HG03460 (cell line): ENCODE measurements at regions not wholly inside any gene's neighbourhood (a gene's known extent, or its start where the extent isn't known, plus 50 kb on each side); places are given as distances from the start of the nearest gene placed in this dataset.

Source experiments
- ATAC-seq: cut with Tn5 transposase; IDR thresholded peaks from one replicate; pipeline ENCODE4 v1.9.1; 2021; ENCODE audit not compliant: unreplicated experiment

DNA sequence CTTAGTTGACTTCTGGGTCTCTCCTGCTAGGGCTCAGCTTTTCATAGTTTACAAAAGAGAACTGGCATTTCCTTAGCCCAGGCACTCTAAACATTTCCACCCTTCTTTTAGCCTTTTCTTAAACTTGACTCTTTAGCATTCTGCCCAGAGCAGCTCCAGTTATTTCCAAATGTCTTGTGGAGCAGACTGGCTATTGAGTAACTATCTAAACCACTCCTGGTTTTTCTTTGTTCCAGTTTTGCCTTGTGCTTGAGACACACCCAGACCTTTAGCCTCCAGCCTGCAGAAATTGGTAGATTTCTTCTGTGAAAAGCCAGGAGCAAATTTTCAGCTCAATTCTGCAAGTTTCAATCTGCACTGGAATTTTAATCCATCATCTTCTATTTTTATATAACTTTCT, 1813.1 kb downstream of the OLFM4 start:
- no peak for ATAC-seq

DNA sequence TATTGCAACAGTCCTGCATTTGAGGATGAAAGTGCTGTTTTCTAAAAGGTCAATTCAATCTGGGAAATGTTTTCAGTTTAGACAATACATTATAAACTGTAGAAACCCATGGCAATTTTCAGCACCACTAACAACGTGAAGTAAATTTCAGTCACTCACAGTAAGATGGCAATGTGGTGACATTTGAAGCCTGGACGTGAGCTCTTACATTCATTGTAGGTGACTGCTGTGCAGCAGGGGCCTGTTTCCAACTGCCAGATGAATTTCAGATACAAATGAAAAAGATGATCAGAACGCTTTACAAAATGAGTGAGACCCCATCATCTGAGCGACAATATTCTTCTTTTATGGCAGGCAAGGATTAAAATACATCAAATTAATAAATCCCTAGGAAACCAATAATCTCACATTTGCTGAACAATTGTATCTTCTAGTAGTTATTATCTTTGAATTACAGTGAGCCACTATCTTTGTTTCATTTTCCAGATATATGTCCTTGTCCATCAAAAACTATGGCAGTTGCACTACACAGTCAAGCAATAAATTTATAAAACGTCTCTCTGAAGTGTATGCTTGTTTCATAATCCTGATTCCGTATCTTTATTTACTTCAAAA, 1816.8 kb downstream of the OLFM4 start:
- no peak for ATAC-seq

DNA sequence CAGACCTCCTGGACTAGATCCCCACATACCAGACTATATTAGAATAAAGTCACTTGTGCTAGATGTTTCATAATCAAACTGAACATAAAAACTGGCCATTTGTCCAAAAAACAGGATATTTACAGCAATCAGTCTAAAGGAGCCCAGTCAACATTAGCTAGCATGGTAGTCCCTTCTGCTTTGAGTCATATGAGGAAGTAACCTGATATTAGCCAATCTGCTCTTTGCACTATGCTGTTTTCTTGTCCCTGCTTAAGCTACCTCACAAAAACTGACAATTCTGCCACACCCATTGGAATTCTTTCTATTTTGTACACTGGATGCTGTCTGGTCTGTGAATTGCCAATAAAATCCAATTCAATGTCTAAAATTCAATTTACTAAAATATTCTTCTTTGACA, 1824.2 kb downstream of the OLFM4 start:
- no peak for ATAC-seq

DNA sequence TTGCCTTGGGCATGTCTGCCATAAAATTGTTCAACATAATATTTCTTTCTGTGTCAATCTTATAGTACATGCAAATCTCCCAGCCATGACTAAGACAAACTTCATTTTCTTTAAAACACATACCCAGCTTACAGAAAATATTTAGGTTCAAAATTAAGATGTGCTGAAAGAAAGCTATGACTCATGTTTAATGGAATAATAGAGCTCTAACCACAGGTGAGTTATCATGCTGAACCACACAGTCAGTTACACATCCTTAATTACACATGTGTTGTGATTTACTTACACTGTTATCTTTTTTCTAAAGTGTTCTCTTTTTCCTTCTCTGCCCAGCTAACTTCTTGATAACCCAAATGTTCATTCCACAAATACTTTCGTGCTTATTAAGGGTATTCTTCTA, 1831.2 kb downstream of the OLFM4 start:
- ATAC-seq: no peak

DNA sequence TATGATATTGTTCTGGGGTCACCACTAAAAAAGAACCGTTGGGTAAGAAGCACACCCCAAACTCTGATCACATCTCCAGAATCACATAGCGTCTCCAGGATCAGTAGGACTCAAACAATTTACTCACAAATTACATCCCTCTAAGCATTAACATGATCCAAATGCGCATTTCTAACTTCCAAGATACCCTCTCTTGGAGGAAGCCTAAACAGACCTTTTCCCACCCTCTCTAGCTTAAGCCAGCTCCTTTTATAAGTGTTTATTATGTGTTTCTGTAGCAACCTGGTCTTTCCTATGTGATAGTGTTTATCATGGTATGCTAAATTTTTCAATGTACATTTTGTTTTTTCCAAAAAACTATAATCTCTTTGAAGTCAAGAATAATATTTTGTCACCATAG, 1846.5 kb downstream of the OLFM4 start:
- ATAC-seq: no peak

DNA sequence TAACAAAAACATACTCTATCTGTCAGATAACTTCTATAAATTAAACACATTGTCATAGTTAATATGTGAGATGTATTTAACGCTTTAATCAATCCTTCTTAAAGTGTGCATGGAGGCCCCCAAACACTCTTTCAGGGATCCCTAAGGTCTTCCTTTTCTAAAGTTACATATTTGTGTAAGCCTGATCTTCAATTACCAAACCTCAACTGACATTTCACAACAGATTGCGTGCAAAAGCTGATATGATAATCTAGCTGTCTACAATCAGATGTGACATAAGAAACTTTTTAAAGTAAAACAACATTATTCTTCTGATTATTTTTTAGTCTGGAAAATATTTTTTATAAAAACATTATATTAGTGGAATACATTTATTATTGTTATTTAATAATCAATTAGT, 1850.4 kb downstream of the OLFM4 start:
- no peak for ATAC-seq

DNA sequence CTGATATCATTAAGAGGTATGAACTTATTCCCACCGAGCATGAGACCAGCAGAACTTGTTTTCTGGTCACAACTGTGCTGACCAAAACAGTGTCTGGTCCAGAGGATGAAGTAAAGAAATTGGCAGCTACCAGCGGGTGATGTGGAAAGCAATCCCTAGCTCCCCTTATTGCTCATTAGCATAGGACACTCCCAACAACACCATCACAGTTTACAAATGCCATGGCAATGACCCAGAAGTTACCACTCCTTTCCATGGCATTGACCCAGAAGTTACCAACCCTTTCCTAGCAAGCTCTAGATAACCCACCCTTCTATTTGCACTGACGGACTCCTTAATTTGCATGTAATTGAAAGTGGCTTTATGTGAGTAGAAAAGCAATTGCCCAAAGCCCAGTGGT, 1856.1 kb downstream of the OLFM4 start:
- no peak for ATAC-seq

DNA sequence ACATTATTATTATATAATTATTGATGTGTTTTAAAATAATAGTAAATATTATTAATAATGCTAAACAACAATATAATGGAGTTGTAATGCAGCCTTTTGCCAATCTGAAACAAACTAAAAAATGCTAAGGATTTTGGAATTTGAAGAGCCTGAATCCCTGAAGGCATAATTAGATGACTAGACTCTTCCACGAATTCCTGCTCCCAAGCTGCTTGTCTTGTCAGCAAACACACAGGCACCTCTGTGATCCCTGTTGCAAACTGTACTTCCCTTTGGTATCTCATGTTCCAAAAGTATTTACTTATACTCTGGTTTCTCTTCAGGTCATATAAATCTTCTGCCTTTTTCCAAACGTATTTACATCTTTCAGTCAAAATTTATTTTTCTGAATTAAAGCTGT, 1862.4 kb downstream of the OLFM4 start:
- ATAC-seq: no peak

DNA sequence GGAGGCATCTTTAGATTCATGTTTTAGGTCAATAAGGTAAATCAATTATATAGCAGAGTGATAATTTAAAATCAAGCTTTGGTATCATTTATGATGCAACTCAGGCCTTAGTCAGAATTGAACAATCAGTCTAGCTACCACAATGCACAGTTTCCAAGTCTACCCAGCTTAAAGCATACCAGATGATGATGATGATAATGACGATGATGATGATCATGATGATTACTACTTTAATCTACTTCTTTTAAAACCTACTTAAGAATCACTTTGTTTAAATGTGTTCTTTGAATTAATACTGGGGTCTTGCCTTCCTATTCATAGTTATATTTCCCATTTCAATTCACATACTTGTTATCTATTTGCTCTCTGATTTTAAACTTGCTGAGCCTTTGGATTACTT, 1872.7 kb downstream of the OLFM4 start:
- ATAC-seq: no peak

DNA sequence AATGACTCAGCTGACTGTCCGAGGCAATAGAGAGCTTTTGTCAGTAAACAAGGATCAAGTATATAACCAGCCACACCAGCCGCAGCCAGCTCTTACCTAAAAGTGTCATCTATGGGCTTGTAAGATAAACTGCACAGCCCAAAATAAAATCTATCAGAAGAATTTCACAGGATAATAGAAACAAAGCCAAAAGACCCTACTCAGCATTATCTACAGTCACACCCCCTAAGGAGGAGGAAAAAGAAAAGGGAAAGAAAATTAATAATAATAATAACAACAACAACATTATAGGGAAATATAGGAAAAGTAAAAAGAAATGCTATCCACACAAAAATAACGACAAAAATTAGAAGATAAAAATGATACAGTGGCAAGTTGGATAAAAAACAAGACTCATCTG, 1883.8 kb downstream of the OLFM4 start:
- no peak for ATAC-seq

DNA sequence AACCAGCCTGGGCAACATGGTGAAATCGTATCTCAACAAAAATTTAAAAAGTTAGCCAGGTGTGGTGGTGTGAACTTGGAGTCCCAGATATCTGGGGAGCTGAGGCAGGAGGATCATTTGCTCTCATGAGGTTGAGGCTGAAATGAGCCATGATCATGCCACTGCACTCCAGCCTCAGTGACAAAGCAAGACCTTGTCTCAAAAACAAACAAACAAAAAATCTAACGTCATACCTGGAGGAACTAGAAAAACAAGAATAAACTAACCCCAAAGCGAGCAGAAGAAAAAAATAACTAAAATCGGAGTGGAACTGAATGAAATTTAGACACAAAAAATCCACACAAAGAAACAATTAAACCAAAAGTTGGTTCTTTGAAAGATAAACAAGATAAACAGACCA, 1885.1 kb downstream of the OLFM4 start:
- no peak for ATAC-seq

DNA sequence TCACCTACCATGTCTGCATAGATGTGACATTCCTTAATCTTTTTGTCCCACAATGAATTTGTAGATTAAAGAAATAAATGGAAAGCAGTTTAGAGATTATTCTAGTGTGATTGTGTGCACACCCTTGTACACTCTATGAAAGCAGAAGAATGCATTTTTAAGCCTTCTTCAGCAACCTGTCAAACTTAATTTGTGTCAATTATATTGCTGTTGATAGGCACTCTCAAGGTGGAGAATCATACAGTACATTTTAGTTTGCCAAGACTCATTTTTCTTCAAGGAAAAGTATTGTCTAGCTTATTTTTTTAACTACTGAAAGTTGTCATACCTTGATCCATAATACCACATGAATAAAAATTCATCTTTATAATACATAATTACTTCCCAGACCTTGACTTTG, 1898.9 kb downstream of the OLFM4 start:
- no peak for ATAC-seq

DNA sequence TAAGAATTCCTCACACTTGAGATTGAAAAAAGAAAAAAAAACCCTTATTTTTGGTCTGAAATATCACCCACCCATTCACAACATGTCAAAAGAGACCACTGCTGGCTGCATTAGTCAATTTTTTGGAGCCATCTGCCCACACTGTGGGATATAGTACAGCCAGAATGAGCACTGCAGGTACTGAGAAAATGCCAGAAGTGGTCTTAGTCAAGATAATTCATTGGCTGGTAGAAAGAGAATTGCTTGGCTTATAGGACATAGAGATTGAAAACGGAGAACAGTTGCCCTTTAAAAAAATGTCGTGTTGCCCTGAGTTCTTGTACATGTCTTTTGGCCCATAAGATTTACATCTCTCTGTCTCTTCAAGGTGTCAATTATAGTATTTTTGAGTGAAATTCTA, 1899.5 kb downstream of the OLFM4 start:
- ATAC-seq: no peak

DNA sequence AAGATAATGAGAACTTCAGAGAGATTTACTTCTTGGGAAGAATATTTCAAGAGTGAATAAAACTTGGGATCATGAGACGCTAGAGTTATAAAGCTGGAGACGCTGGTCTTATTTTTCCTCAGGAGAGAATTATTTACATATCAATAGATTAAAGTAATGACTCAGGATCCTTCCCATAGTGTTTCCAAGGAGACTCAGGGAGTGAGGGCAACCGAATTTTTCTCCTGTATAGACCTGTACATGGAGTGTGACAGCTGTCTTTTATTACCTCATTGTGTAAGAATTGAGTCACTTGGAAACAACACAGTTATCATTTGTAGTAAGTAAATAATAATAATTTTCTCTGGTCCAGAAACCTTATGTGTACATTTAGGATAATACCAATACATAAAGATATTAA, 1905.5 kb downstream of the OLFM4 start:
- no peak for ATAC-seq

DNA sequence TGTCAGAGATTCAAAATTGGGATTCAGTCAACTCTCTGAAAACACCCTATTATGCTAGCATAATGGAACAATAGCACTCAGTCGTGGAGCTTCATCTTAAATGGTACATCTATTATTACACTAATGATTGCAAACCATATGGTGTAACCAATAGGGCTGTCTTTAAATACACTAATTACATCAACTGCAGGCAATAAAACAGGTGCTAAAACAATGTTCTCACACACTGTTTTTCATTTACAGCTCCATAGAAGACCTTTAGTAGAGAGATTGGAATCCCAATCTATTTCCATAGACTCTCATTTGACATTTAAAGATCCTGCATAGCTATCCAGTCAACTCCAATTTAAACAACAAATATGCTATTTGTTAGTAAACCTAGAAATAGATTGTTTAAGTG, 1917.4 kb downstream of the OLFM4 start:
- no peak for ATAC-seq

DNA sequence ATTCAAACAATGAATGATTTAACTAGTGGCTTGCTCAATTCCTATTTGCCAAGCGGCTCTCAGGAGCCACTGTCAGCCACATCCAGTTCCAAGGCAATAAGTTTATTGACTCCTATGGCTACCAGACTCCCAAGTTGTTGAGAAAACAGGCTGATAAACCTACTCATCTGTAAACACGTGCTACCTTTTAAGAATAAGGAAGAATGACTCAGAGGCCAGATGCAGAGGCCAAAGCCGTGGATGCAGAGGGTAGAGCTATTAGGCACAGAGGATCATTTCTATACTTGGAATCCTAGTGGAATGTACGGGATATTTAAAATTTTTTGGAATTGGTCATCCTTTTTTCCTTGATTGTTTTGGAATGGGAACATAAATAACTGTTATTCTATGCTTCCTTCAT, 1921.1 kb downstream of the OLFM4 start:
- no peak for ATAC-seq

DNA sequence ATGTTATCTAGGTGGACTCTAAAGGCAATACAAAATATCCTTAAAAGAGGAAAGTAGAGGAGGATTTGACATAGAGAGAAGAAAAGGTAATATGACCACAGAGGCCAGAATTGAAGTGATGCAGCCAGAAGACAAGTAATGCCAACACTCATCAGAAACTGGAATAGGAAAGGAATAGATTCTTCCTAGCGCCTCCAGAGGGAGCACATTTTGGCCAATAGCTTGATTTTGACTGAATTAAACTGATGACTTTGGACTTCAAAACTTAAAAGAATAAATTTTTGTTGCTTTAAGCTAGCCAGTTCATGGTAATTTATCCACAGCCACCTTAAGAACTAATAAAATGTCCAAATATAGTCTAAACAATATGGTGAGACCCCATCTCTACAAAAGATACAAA, 1921.9 kb downstream of the OLFM4 start:
- no peak for ATAC-seq

DNA sequence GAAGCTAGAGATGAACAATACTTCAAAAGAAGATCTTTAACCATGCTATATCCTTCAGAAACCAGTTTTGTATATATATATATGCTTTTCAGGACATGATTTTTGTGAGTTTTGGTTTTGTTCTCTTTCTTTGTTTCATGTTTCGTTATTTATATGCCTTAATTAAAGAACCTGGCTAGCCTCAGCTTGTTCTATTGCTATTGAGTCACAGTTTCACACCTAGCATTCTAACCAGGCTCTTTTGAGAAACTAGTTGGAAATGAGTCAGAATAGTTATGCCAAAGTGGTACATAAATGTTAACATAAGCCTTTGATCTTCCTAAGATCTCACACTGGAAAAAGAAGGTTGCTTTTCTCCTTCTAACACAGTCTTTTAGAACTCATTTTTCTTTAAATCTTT, 1925.2 kb downstream of the OLFM4 start:
- ATAC-seq: no peak

DNA sequence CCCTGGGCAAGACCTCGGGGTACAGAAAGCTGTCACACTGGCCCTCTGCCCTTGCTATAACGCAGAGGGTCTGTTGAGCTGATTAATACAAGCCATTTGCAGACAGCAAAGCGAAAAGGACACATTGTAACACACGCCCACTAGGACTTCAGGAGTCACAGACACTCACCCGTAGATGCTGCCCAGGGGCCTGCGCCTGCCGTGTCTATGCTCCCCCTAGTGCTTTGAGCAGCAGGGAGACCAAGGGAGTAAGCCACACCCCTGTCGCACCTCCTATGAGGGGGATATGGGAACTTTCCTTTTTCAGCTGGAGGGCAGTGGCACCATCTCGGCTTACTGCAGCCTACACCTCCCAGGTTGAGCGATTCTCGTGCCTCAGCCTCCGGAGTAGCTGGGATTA, 1930.2 kb downstream of the OLFM4 start:
- ATAC-seq: no peak

DNA sequence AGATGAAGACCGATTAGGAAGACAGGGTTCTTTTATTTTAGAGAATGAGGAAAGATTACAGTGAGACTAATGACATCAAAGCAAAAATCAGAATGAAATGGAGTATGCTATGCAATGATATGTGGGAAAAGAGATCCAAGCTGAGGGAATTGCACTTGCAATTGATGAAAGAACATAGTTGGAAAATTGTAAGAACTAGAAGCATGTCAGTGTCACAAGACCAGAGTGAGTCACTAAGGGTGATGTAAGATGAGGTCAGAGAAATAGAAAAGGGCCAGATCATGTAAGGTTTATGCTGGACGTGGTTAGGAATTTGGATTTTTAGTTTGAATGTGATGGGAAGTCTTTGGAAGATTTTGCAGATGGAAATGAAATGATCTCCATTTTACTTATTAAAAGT, 1937.3 kb downstream of the OLFM4 start:
- ATAC-seq: no peak

DNA sequence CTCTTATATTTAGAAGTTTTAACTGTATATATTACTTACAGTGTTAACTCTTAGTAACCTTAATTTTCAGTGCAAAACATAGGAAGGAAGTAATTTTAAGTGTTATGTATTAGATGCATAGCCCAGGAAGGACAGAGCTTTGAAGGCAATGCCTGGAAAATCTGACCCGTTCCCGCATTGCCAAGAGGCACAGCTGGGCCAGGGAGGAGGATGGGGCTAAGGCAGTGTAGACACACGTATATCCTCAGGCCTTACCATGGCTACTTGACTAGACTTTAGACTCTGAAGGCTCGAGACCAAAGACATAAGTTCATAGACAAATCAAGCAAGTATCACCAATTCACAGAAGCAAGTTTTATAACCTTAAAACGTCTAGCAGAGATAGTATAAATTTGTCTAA, 1944.2 kb downstream of the OLFM4 start:
- ATAC-seq: no peak

DNA sequence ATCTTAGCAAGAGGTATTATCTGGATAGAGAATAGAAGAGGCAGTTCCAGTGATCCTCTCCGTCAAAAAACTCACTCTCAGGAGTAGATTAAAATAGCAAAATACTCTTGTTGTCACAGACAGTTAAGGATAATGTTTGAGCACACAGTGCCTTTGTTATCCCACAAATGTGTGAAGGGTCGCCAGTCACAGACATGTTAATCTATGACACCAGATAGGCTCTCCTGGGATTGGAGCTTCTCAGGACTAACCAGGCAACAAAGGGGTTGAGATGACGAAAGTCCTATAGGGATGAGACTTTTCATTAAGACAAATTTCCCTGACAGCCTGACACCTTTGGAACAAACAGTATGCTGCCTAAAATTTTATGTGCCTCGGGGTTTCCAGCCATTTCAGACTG, 1947.1 kb downstream of the OLFM4 start:
- no peak for ATAC-seq

DNA sequence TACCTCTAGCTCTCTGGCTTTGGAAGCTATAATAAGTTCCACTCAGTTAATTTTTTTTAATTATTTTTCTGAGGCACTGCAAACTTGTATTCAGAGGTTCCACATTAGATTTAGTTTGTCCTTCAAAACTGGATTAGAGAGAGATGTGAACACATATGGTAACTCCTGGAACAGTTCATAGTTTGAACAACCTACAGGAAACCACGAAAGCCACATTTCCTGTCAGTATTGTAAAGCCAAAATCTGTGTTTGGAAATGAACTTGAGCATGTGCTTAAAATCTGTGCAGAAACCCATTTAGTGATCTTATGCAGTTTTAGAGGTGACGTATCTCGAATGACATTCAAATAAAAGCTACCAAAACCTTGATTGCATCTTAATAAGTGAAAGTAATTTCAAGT, 1952.0 kb downstream of the OLFM4 start:
- no peak for ATAC-seq

DNA sequence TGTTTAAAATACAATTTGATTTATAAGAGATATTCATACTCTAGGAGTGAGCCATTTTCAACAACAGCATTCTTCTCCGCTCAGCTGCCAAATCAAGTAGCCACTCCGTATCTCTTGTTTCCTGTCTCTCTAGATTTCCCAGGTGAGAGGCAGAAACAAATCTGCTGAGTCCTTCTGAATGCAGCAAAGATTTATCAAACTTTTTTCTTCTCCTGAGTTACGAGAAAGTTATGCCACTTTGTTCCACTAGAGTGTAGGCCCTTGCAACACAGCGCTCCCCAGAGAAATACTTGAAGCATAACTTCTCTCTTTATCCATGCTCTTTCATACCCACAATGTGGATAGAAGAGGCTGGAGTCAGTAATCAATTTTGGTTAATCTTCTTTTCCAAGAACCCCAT, 1960.8 kb downstream of the OLFM4 start:
- no peak for ATAC-seq
